ENCODE measurements at regions not wholly inside any gene's neighbourhood (a gene's known extent, or its start where the extent isn't known, plus 50 kb on each side); places are given as distances from the start of the nearest gene placed in this dataset.

GRCh38 chr4:14842964-14843630 lies 159.2 kb upstream of the CPEB2 start:
- Histone ChIP-seq H2BK5ac (ENCODE audit: low read depth, low read length) (no peak overlapping the region), H3K9me3 (ENCODE audit: insufficient read depth in 2 of 2, low read depth in 1 of 2, low read length in 1 of 2) (no peaks in the 10 kb centered on the region; a peak in 1 of 4 replicates), H2BK15ac (ENCODE audit: low read length) (no peak overlapping the region), H4K5ac (ENCODE audit: insufficient read length, low read depth, low read length) (no peak overlapping the region), H2AFZ (ENCODE audit: low read length) (no peak overlapping the region), H3K14ac (ENCODE audit: insufficient read length) (no peak overlapping the region), H3K56ac (replicated peaks; ENCODE audit: insufficient read length, low read depth, low read length) (no peak overlapping the region), H3K79me1 (ENCODE audit: low read depth, low read length) (no peaks in the 10 kb centered on the region), H4K91ac (replicated peaks; ENCODE audit: insufficient read length, low read length) (no peak overlapping the region), H3K4me3 (ENCODE audit: extremely low read depth in 1 of 4, insufficient read depth in 2 of 4, low read depth in 3 of 4, low read length in 4 of 4) (no peak overlapping the region), H3K27me3 (replicated peaks in 1 of 4; ENCODE audit: control insufficient read depth in 3 of 4, extremely low read depth in 1 of 4, insufficient read depth in 3 of 4, low read length in 3 of 4) (no peaks in the 10 kb centered on the region), H3K4me1 (replicated peaks in 1 of 4; ENCODE audit: control insufficient read depth in 3 of 4, insufficient read depth in 4 of 4, low read length in 3 of 4) (no peaks in the 10 kb centered on the region), H3K4ac (replicated peaks; ENCODE audit: insufficient read length, low read depth, low read length) (no peak overlapping the region), H4K8ac (ENCODE audit: extremely low read depth, insufficient read depth, low read length) (no peak overlapping the region), H4K20me1 (replicated peaks in 1 of 2; ENCODE audit: control insufficient read depth in 1 of 2, insufficient read depth in 2 of 2, low read length in 2 of 2) (no peaks in the 10 kb centered on the region), H2AK5ac (ENCODE audit: low read depth, low read length) (no peak overlapping the region), H3K79me2 (ENCODE audit: control insufficient read depth in 1 of 2, insufficient read depth in 2 of 2, low read length in 2 of 2) (no peaks in the 10 kb centered on the region), H3K4me2 (ENCODE audit: insufficient read depth in 1 of 2, low read depth in 2 of 2, low read length in 2 of 2) (no peak overlapping the region), H2BK20ac (ENCODE audit: low read length) (no peak overlapping the region), H2BK120ac (replicated peaks; ENCODE audit: low read depth, low read length) (no peak overlapping the region), H3K36me3 (ENCODE audit: control insufficient read depth in 2 of 4, insufficient read depth in 4 of 4, low read length in 3 of 4) (no peaks in the 10 kb centered on the region), H3K23me2 (ENCODE audit: low read depth, low read length) (no peaks in the 10 kb centered on the region), H2BK12ac (ENCODE audit: low read depth, low read length) (no peak overlapping the region), H3K9ac (replicated peaks in 1 of 4; ENCODE audit: extremely low read depth in 1 of 4, low read depth in 3 of 4, low read length in 3 of 4) (no peak overlapping the region), H3K27ac (ENCODE audit: low read depth, low read length) (no peak overlapping the region), H3K23ac (ENCODE audit: insufficient read length) (no peak overlapping the region), H3K18ac (ENCODE audit: extremely low read depth, low read length) (no peak overlapping the region)
- FAIRE-seq, result no peak
- CTCF ChIA-PET (ENCODE audit: partially characterized antibody), result interaction anchor here (1.3 kb wide), 1 partner anchor 11 kb away, joined by 4 read pairs; no protein-coding TSS in a partner anchor
- POLR2A ChIA-PET (ENCODE audit: partially characterized antibody), result no interaction called here
- no peak for DNase-seq (ENCODE audit: low read depth in 1 of 2, low spot score in 2 of 2)
- 97% methylated on average over 2 of the region's 2 CpGs; no CpG with 5 or more reads in 1 of the 2 experiments for WGBS, 2 experiments (ENCODE audit: extremely low coverage in 1 of 2, insufficient coverage in 1 of 2, insufficient read length in 1 of 2, insufficient replicate concordance in 2 of 2, low coverage in 1 of 2, low lambda C conversion rate in 2 of 2, missing lambda C conversion rate in 1 of 2)
- TF ChIP-seq SAP30 (IDR thresholded peaks at IDR 0.05; ENCODE audit: insufficient read depth, insufficient replicate concordance, low read length), result no peak
- no peak for TF ChIP-seq SUZ12 (IDR thresholded peaks at IDR 0.05; ENCODE audit: low read length)
- TF ChIP-seq JUND (IDR thresholded peaks at IDR 0.05; ENCODE audit: low read length), result no peak
- no peak for TF ChIP-seq GTF2F1 (IDR thresholded peaks at IDR 0.05; ENCODE audit: borderline replicate concordance, low read depth, low read length)
- TF ChIP-seq RFX5 (IDR thresholded peaks at IDR 0.05; ENCODE audit: borderline replicate concordance, low read depth, low read length), result no peak
- no peak for TF ChIP-seq EZH2 (IDR thresholded peaks at IDR 0.05; ENCODE audit: low read depth, low read length, severe bottlenecking)
- no peak for TF ChIP-seq SP4 (IDR thresholded peaks at IDR 0.05; ENCODE audit: low read length)
- TF ChIP-seq MAFK (IDR thresholded peaks at IDR 0.05; ENCODE audit: low read depth, low read length), result no peak
- TF ChIP-seq CREB1 (IDR thresholded peaks at IDR 0.05), result no peak

Data from H1 (cell line).